Glutamatergic neuron (in vitro differentiated cells): ENCODE measurements at regions not wholly inside any gene's neighbourhood (a gene's known extent, or its start where the extent isn't known, plus 50 kb on each side); places are given as distances from the start of the nearest gene placed in this dataset.
"Not testable (repeated sequence)": the region's sequence is repeated elsewhere in the genome, so short reads cannot be mapped to it uniquely, and the experiment has no call there.

Experiments used
- DNase-seq: peaks from one replicate; pipeline ENCODE4 v3.0.0; 2022
- H3K27ac Mint-ChIP-seq: one replicate; pipeline ENCODE4 v1.8.0; 2020; ENCODE audit warnings: mild to moderate bottlenecking, mixed read lengths, inconsistent platforms; ENCODE audit not compliant: unreplicated experiment
- H3K27me3 Mint-ChIP-seq: one replicate; pipeline ENCODE4 v1.8.0; 2020; ENCODE audit warnings: mild to moderate bottlenecking, moderate library complexity, mixed read lengths, inconsistent platforms; ENCODE audit not compliant: unreplicated experiment
- H3K36me3 Mint-ChIP-seq: one replicate; pipeline ENCODE4 v1.8.0; 2020; ENCODE audit warnings: mild to moderate bottlenecking, mixed read lengths, inconsistent platforms; ENCODE audit not compliant: unreplicated experiment
- H3K4me1 Mint-ChIP-seq: one replicate; pipeline ENCODE4 v1.8.0; 2020; ENCODE audit warnings: mild to moderate bottlenecking, low read depth, mixed read lengths, inconsistent platforms; ENCODE audit not compliant: unreplicated experiment
- H3K4me3 Mint-ChIP-seq: one replicate; pipeline ENCODE4 v1.8.0; 2020; ENCODE audit warnings: mild to moderate bottlenecking, mixed read lengths, inconsistent platforms; ENCODE audit not compliant: unreplicated experiment
- H3K9me3 Mint-ChIP-seq: one replicate; pipeline ENCODE4 v1.8.0; 2020; ENCODE audit warnings: mild to moderate bottlenecking, moderate library complexity, mixed read lengths, inconsistent platforms; ENCODE audit not compliant: unreplicated experiment
- CTCF ChIP-seq: fragments of 200-600 bp; sonication (generic); IDR thresholded peaks from one replicate; pipeline ENCODE4 v1.5.0; 2021; ENCODE audit not compliant: partially characterized antibody, unreplicated experiment

- H3K4me3 Mint-ChIP-seq = no peak overlapping the region
- H3K9me3 Mint-ChIP-seq = no peaks in the 10 kb centered on the region
- no peaks in the 10 kb centered on the region for H3K4me1 Mint-ChIP-seq
Observed at GRCh38 chrX:45986971-45987370, 558.2 kb downstream of the ZNF674 start.

DNA sequence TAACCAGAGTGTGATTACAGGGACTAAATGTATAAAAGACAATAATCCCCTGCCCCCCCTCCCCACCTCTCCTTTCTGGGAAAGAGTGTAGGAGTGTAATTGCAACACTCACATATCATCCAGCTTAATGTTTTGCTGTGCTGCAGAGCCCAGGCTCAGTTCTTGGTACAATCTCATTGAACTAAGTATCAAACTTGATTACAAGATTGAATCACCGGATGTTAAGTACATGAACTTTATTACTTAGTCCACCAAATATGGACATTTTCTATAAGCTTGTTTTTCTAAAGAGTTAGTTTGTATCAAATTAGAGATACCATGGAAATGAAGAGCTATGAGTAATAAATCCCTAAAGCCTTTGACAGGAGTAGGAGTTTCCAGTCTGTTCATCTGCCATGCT is 559.1 kb downstream of the ZNF674 start:
- no peaks in the 10 kb centered on the region for H3K27me3 Mint-ChIP-seq
- H3K36me3 Mint-ChIP-seq = no peaks in the 10 kb centered on the region
- H3K9me3 Mint-ChIP-seq = no peaks in the 10 kb centered on the region
- no peak for TF ChIP-seq CTCF
- no peak overlapping the region for H3K27ac Mint-ChIP-seq
- no peak for DNase-seq
- no peaks in the 10 kb centered on the region for H3K4me1 Mint-ChIP-seq
- H3K4me3 Mint-ChIP-seq = no peak overlapping the region

More at GRCh38 chrX:45986971-45987370, 558.2 kb downstream of the ZNF674 start:
- H3K36me3 Mint-ChIP-seq = no peaks in the 10 kb centered on the region
- no peaks in the 10 kb centered on the region for H3K27me3 Mint-ChIP-seq
- no peak for DNase-seq
- no peak overlapping the region for H3K27ac Mint-ChIP-seq
- TF ChIP-seq CTCF = no peak

DNA sequence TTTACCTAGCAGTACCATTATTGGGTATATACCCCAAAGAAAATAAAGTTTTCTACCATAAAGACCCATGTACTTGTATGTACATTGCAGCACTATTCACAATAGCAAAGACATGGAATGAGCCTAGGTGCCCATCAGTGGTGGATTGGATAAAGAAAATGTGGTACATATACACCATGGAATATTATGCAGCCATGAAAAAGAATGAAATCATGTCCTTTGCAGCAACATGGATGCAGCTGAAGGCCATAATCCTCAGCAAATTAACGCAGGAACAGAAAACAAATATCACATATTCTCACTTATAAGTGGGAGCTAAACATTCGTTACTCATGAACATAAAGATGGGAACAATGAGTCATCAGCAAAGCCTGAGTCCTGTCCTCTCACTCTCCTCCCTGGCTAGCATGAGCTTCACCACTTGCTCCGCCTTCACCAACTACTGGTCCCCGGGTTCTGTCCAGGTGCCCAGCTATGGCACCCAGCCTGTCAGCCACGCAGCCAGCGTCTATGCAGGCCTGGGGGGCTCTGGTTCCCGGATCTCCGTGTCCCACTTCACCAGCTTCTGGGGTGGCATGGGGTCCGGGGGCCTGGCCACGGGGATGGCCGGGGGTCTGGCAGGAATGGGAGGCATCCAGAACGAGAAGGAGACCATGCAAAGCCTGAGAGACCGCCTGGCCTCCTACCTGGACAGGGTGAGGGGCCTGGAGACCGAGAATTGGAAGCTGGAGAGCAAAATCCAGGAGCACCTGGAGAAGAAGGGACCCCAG is 562.1 kb downstream of the ZNF674 start:
- not testable (repeated sequence) for H3K9me3 Mint-ChIP-seq, H3K27ac Mint-ChIP-seq, H3K27me3 Mint-ChIP-seq, DNase-seq, H3K36me3 Mint-ChIP-seq, H3K4me3 Mint-ChIP-seq, H3K4me1 Mint-ChIP-seq

DNA sequence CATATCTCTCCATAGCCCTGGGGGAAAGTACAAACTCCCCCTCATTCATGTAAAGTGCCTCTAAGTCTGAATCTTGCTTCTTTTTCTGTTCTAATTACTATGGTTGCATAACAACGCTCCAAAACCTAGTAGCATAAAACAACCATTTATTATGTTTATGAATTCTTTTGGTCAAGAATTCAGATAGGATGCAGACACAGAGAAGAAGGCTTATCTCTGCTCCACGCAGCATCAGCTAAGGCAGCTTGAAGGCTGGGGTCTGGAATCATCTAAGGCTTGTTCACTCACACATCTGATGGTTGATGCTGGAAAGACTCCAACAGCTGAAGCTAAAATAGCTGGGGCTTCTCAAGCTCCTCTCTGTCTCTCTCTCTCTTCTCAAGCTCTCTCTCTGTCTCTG is 564.5 kb downstream of the ZNF674 start:
- no peaks in the 10 kb centered on the region for H3K27me3 Mint-ChIP-seq
- no peak overlapping the region for H3K27ac Mint-ChIP-seq
- DNase-seq = no peak
- H3K4me3 Mint-ChIP-seq = no peak overlapping the region
- no peaks in the 10 kb centered on the region for H3K36me3 Mint-ChIP-seq
- H3K9me3 Mint-ChIP-seq = no peaks in the 10 kb centered on the region
- no peaks in the 10 kb centered on the region for H3K4me1 Mint-ChIP-seq
- no peak for TF ChIP-seq CTCF

GRCh38 chrX:45975633-45976032 is 569.6 kb downstream of the ZNF674 start:
- no peaks in the 10 kb centered on the region for H3K27me3 Mint-ChIP-seq
- no peak overlapping the region for H3K4me3 Mint-ChIP-seq
- H3K27ac Mint-ChIP-seq = no peak overlapping the region
- H3K9me3 Mint-ChIP-seq = no peaks in the 10 kb centered on the region
- TF ChIP-seq CTCF = no peak
- no peaks in the 10 kb centered on the region for H3K36me3 Mint-ChIP-seq
- DNase-seq = no peak
- no peaks in the 10 kb centered on the region for H3K4me1 Mint-ChIP-seq
